ENCODE measurements at regions not wholly inside any gene's neighbourhood (a gene's known extent, or its start where the extent isn't known, plus 50 kb on each side); places are given as distances from the start of the nearest gene placed in this dataset.

- Histone ChIP-seq H3K23me2 (ENCODE audit: low read depth, low read length) (no peaks in the 10 kb centered on the region; the same call in 1 of the 2 replicates), H4K8ac (ENCODE audit: extremely low read depth, insufficient read depth, low read length) (no peak overlapping the region), H2BK20ac (ENCODE audit: low read length) (no peak overlapping the region), H2BK12ac (ENCODE audit: low read depth, low read length) (no peak overlapping the region), H2AK5ac (ENCODE audit: low read depth, low read length) (no peak overlapping the region), H3K56ac (replicated peaks; ENCODE audit: insufficient read length, low read depth, low read length) (no peak overlapping the region), H3K27ac (ENCODE audit: low read depth, low read length) (no peak overlapping the region), H3K14ac (ENCODE audit: insufficient read length) (no peak overlapping the region), H3K4me2 (ENCODE audit: insufficient read depth in 1 of 2, low read depth in 2 of 2, low read length in 2 of 2) (no peak overlapping the region), H3K4ac (replicated peaks; ENCODE audit: insufficient read length, low read depth, low read length) (no peak overlapping the region), H3K27me3 (replicated peaks in 1 of 4; ENCODE audit: control insufficient read depth in 3 of 4, extremely low read depth in 1 of 4, insufficient read depth in 3 of 4, low read length in 3 of 4) (no peaks in the 10 kb centered on the region), H2BK120ac (replicated peaks; ENCODE audit: low read depth, low read length) (no peak overlapping the region), H4K91ac (replicated peaks; ENCODE audit: insufficient read length, low read length) (no peak overlapping the region), H3K23ac (ENCODE audit: insufficient read length) (no peak overlapping the region), H3K36me3 (ENCODE audit: control insufficient read depth in 2 of 4, insufficient read depth in 4 of 4, low read length in 3 of 4) (no peaks in the 10 kb centered on the region), H3K79me1 (ENCODE audit: low read depth, low read length) (no peaks in the 10 kb centered on the region), H2AFZ (ENCODE audit: low read length) (no peak overlapping the region), H4K5ac (ENCODE audit: insufficient read length, low read depth, low read length) (no peak overlapping the region), H3K18ac (ENCODE audit: extremely low read depth, low read length) (no peak overlapping the region), H2BK5ac (ENCODE audit: low read depth, low read length) (no peak overlapping the region), H4K20me1 (replicated peaks in 1 of 2; ENCODE audit: control insufficient read depth in 1 of 2, insufficient read depth in 2 of 2, low read length in 2 of 2) (no peaks in the 10 kb centered on the region), H3K4me1 (replicated peaks in 1 of 4; ENCODE audit: control insufficient read depth in 3 of 4, insufficient read depth in 4 of 4, low read length in 3 of 4) (peaks cover 0 to 8% (median 2%) of the 10 kb centered on the region in 4 experiments; a peak in 4 of 7 replicates), H3K4me3 (ENCODE audit: extremely low read depth in 1 of 4, insufficient read depth in 2 of 4, low read depth in 3 of 4, low read length in 4 of 4) (no peak overlapping the region), H3K9me3 (ENCODE audit: insufficient read depth in 2 of 2, low read depth in 1 of 2, low read length in 1 of 2) (no peaks in the 10 kb centered on the region), H3K9ac (replicated peaks in 1 of 4; ENCODE audit: extremely low read depth in 1 of 4, low read depth in 3 of 4, low read length in 3 of 4) (no peak overlapping the region), H2BK15ac (ENCODE audit: low read length) (no peak overlapping the region), H3K79me2 (ENCODE audit: control insufficient read depth in 1 of 2, insufficient read depth in 2 of 2, low read length in 2 of 2) (no peaks in the 10 kb centered on the region)
- ChIA-PET CTCF (ENCODE audit: partially characterized antibody) (interaction anchor here (0.5 to 1.7 kb wide), 3 partner anchors 8 to 1569 kb away, joined by 3 to 4 read pairs (median 4); no protein-coding TSS in a partner anchor), POLR2A (ENCODE audit: partially characterized antibody) (no interaction called here)
- DNase-seq (ENCODE audit: low read depth in 1 of 2, low spot score in 2 of 2) = no peak
- no peak for FAIRE-seq
- TF ChIP-seq RNF2 (IDR thresholded peaks at IDR 0.05; ENCODE audit: borderline replicate concordance, low read depth, low read length, missing control alignments, poor library complexity, severe bottlenecking) = no peak
- no peak for TF ChIP-seq TBP (IDR thresholded peaks at IDR 0.05; ENCODE audit: low read depth, low read length)
- TF ChIP-seq, protein P1, sequence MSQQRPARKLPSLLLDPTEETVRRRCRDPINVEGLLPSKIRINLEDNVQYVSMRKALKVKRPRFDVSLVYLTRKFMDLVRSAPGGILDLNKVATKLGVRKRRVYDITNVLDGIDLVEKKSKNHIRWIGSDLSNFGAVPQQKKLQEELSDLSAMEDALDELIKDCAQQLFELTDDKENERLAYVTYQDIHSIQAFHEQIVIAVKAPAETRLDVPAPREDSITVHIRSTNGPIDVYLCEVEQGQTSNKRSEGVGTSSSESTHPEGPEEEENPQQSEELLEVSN (IDR thresholded peaks at IDR 0.05) = no peak
- WGBS, 2 experiments (ENCODE audit: extremely low coverage in 1 of 2, insufficient coverage in 1 of 2, insufficient read length in 1 of 2, insufficient replicate concordance in 2 of 2, low coverage in 1 of 2, low lambda C conversion rate in 2 of 2, missing lambda C conversion rate in 1 of 2) = 97% methylated on average over 3 of the region's 3 CpGs; no CpG with 5 or more reads in 1 of the 2 experiments
These were observed 103.5 kb upstream of the LMO4 start for GRCh38 chr1:87225171-87225570.
